ENCODE measurements at regions not wholly inside any gene's neighbourhood (a gene's known extent, or its start where the extent isn't known, plus 50 kb on each side); places are given as distances from the start of the nearest gene placed in this dataset.

GRCh38 chr20:17155401-17155800 is 71.4 kb upstream of the PCSK2 start:
- no peak for DNase-seq

GRCh38 chr20:17158701-17159100 is 68.1 kb upstream of the PCSK2 start:
- CTCF ChIA-PET: interaction anchor here (0.6 kb wide), 1 partner anchor 1360 kb away, joined by 3 read pairs; no protein-coding TSS in a partner anchor
- Mint-ChIP-seq H3K9me3 (ENCODE audit: insufficient read depth) (no peaks in the 10 kb centered on the region), H3K27me3 (ENCODE audit: low read depth) (no peaks in the 10 kb centered on the region), H3K4me3 (no peak overlapping the region), H3K27ac (no peak overlapping the region), H3K4me1 (ENCODE audit: low read depth) (no peaks in the 10 kb centered on the region), H3K36me3 (ENCODE audit: low read depth) (no peaks in the 10 kb centered on the region)
- ATAC-seq (no peak), DNase-seq (no peak)
- POLR2A ChIA-PET: no interaction called here

More at GRCh38 chr20:17155401-17155800, 71.4 kb upstream of the PCSK2 start:
- CTCF ChIA-PET: no interaction called here
- no peak for ATAC-seq
- no peaks in the 10 kb centered on the region for H3K36me3 Mint-ChIP-seq (ENCODE audit: low read depth)
- peaks cover 4% of the 10 kb centered on the region for H3K9me3 Mint-ChIP-seq (ENCODE audit: insufficient read depth)
- POLR2A ChIA-PET: no interaction called here
- no peaks in the 10 kb centered on the region for H3K4me1 Mint-ChIP-seq (ENCODE audit: low read depth)
- no peak overlapping the region for H3K4me3 Mint-ChIP-seq
- H3K27ac Mint-ChIP-seq: no peak overlapping the region
- H3K27me3 Mint-ChIP-seq (ENCODE audit: low read depth): no peaks in the 10 kb centered on the region

DNA sequence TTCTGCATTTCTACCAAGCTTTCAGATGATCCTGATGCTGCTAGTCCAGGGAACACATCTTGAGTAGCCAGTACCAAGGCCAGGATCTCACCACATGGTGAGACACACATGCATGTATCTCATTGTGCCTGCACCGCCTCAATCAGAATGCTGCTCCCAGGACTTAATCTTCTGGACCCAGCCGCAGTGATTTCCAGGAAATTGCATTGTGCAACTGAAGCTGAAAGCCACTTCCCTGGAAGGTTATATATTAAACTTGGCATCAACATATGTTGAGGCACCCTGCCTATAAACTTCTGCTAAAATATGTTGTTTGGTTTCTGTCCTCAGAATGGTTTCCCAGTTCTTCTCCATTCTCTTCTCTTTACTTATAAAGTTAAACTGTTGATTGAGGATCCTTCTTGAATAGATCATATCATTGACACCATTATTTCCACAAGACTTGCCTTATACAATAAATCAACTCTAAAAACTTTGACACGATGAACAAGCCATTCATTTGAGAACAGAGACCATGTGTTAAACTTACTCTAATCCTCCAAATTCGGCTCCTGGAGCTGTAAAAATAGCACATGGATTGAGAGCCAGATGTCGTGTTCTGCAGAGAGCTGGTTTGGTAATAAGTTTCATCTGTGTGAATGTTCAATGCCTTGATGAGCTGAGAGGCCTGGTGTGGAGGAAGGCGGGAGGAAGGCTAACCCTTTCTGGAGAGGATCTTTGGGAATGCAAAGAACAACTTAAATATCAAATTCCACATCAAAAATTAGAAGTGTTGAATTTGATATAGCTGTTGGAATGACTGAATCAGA is 65.0 kb upstream of the PCSK2 start:
- Mint-ChIP-seq H3K27me3 (ENCODE audit: low read depth) (no peaks in the 10 kb centered on the region), H3K9me3 (ENCODE audit: insufficient read depth) (no peaks in the 10 kb centered on the region), H3K4me3 (no peak overlapping the region), H3K27ac (no peak overlapping the region), H3K36me3 (ENCODE audit: low read depth) (no peaks in the 10 kb centered on the region), H3K4me1 (ENCODE audit: low read depth) (no peaks in the 10 kb centered on the region)
- CTCF ChIA-PET: no interaction called here
- ATAC-seq (no peak), DNase-seq (no peak)
- POLR2A ChIA-PET: no interaction called here

DNA sequence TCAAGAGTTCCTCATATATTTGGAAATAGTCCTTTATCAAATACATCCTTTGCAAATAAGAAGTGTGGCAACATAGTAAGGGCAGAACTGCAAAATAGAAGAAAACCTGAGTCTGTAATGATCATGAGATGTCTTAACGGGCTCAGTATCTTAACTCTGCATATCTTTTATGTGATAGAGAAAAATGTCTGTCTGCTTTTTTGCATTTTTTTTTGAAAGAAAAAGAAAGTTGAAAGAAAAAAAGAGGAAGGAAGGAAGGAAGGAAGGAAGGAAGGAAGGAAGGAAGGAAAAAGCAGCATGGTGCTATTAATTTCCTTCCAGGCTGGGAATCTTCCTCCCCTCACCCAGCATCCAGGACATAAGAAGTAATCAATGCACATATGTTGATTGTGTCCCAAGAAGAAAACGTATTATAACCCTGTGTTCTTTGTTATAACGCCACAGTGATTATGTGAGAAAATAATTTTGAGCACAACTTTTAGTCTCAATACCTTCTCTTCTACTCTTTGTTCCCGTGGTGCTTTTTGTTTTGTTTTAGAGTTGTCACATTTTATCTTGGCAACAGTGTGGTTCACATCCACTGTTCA is 58.7 kb upstream of the PCSK2 start:
- Mint-ChIP-seq H3K4me1 (ENCODE audit: low read depth) (no peaks in the 10 kb centered on the region), H3K4me3 (no peak overlapping the region), H3K9me3 (ENCODE audit: insufficient read depth) (no peaks in the 10 kb centered on the region), H3K36me3 (ENCODE audit: low read depth) (no peaks in the 10 kb centered on the region), H3K27me3 (ENCODE audit: low read depth) (no peaks in the 10 kb centered on the region), H3K27ac (no peak overlapping the region)
- CTCF ChIA-PET: no interaction called here
- DNase-seq (no peak), ATAC-seq (no peak)
- POLR2A ChIA-PET: no interaction called here

- Mint-ChIP-seq H3K9me3 (ENCODE audit: insufficient read depth) (no peaks in the 10 kb centered on the region), H3K27ac (no peak overlapping the region), H3K36me3 (ENCODE audit: low read depth) (no peaks in the 10 kb centered on the region), H3K27me3 (ENCODE audit: low read depth) (no peaks in the 10 kb centered on the region), H3K4me3 (no peak overlapping the region), H3K4me1 (ENCODE audit: low read depth) (no peaks in the 10 kb centered on the region)
- no peak for DNase-seq
- ATAC-seq: no peak
- ChIA-PET CTCF (no interaction called here), POLR2A (no interaction called here)
Measured at GRCh38 chr20:17169585-17170136, 57.2 kb upstream of the PCSK2 start.

DNA sequence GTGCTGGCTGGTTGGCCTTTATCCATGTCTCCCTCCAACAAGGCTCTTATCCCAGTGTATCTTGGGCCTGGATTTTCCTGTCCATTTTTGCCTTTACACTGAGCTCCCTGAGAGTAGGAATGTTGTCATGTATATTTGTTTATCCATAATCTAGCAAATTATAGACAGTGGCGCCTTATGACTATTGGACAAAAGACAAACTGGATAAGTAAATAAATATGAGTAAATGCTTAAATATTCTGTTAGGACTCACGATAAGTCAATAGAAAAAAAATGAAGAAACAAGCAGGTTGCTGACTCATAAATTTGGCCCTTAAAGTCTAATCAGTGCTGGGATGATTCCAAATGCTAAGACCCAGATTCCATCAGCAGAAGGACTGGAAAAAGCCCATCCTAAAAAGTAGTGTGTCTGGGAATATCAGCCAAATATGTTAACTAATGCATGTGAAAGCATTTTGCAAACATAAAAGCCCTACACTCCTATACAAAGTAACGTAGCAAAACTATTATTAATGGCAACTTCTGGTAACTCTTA is 55.0 kb upstream of the PCSK2 start:
- H3K27me3 Mint-ChIP-seq (ENCODE audit: low read depth): no peaks in the 10 kb centered on the region
- ATAC-seq (no peak), DNase-seq (no peak)
- CTCF ChIA-PET: no interaction called here
- H3K4me1 Mint-ChIP-seq (ENCODE audit: low read depth): no peaks in the 10 kb centered on the region
- H3K36me3 Mint-ChIP-seq (ENCODE audit: low read depth): no peaks in the 10 kb centered on the region
- H3K4me3 Mint-ChIP-seq: no peak overlapping the region
- H3K9me3 Mint-ChIP-seq (ENCODE audit: insufficient read depth): no peaks in the 10 kb centered on the region
- POLR2A ChIA-PET: no interaction called here
- no peak overlapping the region for H3K27ac Mint-ChIP-seq

DNA sequence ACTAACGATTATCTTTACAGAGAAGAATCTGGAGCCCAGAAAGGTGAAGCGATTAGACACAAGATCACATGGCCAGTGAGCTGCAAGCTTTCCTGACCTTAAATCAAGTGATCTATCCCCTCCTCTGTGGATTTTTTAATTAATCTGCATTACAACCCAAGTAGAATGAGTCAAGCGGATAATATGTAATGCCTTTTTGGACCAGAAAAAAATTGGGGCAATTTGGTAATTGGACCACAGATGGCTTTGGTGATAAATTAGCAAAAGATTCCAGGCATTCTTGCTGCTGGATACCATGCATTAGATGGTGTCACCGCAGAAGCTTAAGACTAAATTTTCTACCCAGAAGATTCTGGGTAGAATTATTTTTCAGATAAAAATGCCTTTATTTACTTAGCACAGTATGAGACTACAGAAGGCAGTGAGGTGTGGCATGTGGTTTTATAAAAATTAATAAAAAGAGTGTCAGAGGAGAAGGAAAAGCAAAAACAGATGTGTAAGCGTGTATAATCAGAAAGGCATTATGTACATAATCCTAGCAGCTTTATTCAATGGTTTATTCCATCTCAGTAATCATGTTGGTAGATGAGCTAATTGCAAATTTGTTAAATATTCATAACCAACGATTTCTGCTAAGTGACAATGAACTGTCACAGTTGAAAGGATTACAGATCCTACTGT is 53.9 kb upstream of the PCSK2 start:
- no peaks in the 10 kb centered on the region for H3K4me1 Mint-ChIP-seq (ENCODE audit: low read depth)
- ATAC-seq (no peak), DNase-seq (no peak)
- H3K9me3 Mint-ChIP-seq (ENCODE audit: insufficient read depth): no peaks in the 10 kb centered on the region
- no peak overlapping the region for H3K27ac Mint-ChIP-seq
- no peak overlapping the region for H3K4me3 Mint-ChIP-seq
- CTCF ChIA-PET: no interaction called here
- POLR2A ChIA-PET: no interaction called here
- H3K36me3 Mint-ChIP-seq (ENCODE audit: low read depth): no peaks in the 10 kb centered on the region
- H3K27me3 Mint-ChIP-seq (ENCODE audit: low read depth): no peaks in the 10 kb centered on the region
